HCT116 (cell line): ENCODE measurements at regions not wholly inside any gene's neighbourhood (a gene's known extent, or its start where the extent isn't known, plus 50 kb on each side); places are given as distances from the start of the nearest gene placed in this dataset.

Experiments used
- ATAC-seq: fragments of 200-7000 bp; cut with Tn5 transposase; 2 replicates; pipeline ENCODE4 v1.9.1; 2020; ENCODE audit warnings: mild to moderate bottlenecking, moderate library complexity
- BruUV-seq: library from RNA; stranded (reverse); fragments of 400-500 nt; replicated peaks from 2 replicates; lab custom pipeline; 2021; lab: Mats Ljungman, UMichigan
- CTCF ChIA-PET: fragments of 300-600 bp; sonication (Branson Sonifier 250); formaldehyde crosslinking; loops from one replicate; lab custom pipeline; 2021; ENCODE audit warnings: antibody characterized with exemption; lab: Charles Lee
- POLR2A ChIA-PET: fragments of 300-600, 350-600 bp; sonication (Branson Sonifier 250); formaldehyde crosslinking; loops from one replicate; lab custom pipeline; 2021; ENCODE audit warnings: antibody characterized with exemption; lab: Charles Lee
- RAD21 ChIA-PET, 2 experiments: fragments of 300-600 bp; sonication (Branson Sonifier 250); formaldehyde crosslinking; loops; one replicate each; lab custom pipeline; 2023; ENCODE audit warnings: low total read pairs in 2 of 2; ENCODE audit not compliant: uncharacterized antibody in 2 of 2, unreplicated experiment in 2 of 2, low non-redundant PET in 1 of 2; lab: Charles Lee
- DNase-seq: peaks from one replicate; pipeline ENCODE4 v3.0.0-alpha.2; 2010; ENCODE audit warnings: low read depth, low spot score
- H2AFZ ChIP-seq: fragments of 200-600 bp; shearing (Covaris generic), sonication (generic); 2 replicates; pipeline ENCODE4 v1.6.1; 2017; ENCODE audit warnings: low read depth, mixed run types, mixed read lengths, antibody characterized with exemption, low read length; ENCODE audit not compliant: poor library complexity, severe bottlenecking
- H3K27ac ChIP-seq: 2 replicates; pipeline ENCODE4 v1.5.1; 2012; ENCODE audit warnings: low read depth, low read length
- H3K27me3 ChIP-seq: fragments of 200-600 bp; sonication (generic); 2 replicates; pipeline ENCODE4 v1.6.1; 2016; ENCODE audit warnings: mixed run types, low read length, mixed read lengths; ENCODE audit not compliant: insufficient read depth
- H3K36me3 ChIP-seq, 2 experiments: fragments of 200-500 bp in 1 of 2; fragments of 200-600 bp in 1 of 2; sonication (Bioruptor generic) in 1 of 2; sonication (generic) in 1 of 2; 2 replicates each; pipeline versions ENCODE4 v1.5.1 to v1.6.1; 2014 to 2016; ENCODE audit warnings: low read length in 2 of 2, inconsistent platforms in 1 of 2, mixed read lengths in 1 of 2, mixed run types in 1 of 2; ENCODE audit not compliant: insufficient read depth in 2 of 2, control insufficient read depth in 1 of 2
- H3K4me1 ChIP-seq, 2 experiments: fragments of 200-600 bp in 1 of 2; sonication (generic) in 1 of 2; 2 replicates each; pipeline versions ENCODE4 v1.5.1 to v1.6.1; 2012 to 2017; ENCODE audit warnings: low read length in 2 of 2, inconsistent platforms in 1 of 2, mild to moderate bottlenecking in 1 of 2, mixed read lengths in 1 of 2, mixed run types in 1 of 2, moderate library complexity in 1 of 2; ENCODE audit not compliant: insufficient read depth in 2 of 2, control insufficient read depth in 1 of 2
- H3K4me2 ChIP-seq: fragments of 200-600 bp; sonication (generic); 2 replicates; pipeline ENCODE4 v1.6.1; 2017; ENCODE audit warnings: mixed run types, low read length, mixed read lengths
- H3K4me3 ChIP-seq, 2 experiments: fragments of 200-600 bp in 1 of 2; sonication (generic) in 1 of 2; replicated peaks in 1 of 2; 2 replicates each; pipeline ENCODE4 v1.5.1; 2011 to 2016; ENCODE audit warnings: low read length in 2 of 2, control low read depth in 1 of 2, low read depth in 1 of 2, mild to moderate bottlenecking in 1 of 2, mixed read lengths in 1 of 2, mixed run types in 1 of 2
- H3K79me2 ChIP-seq: fragments of 200-600 bp; sonication (generic); 2 replicates; pipeline ENCODE4 v1.6.1; 2017; ENCODE audit warnings: mild to moderate bottlenecking, mixed run types, low read length, moderate library complexity, mixed read lengths; ENCODE audit not compliant: insufficient read depth
- H3K9ac ChIP-seq: fragments of 200-600 bp; sonication (generic); 2 replicates; pipeline ENCODE4 v1.6.1; 2016; ENCODE audit warnings: low read length, mixed read lengths
- H3K9me2 ChIP-seq: fragments of 200-600 bp; sonication (generic), shearing (Covaris generic); 2 replicates; pipeline ENCODE4 v1.6.1; 2017; ENCODE audit warnings: mixed run types, mild to moderate bottlenecking, moderate library complexity; ENCODE audit not compliant: insufficient read depth
- H3K9me3 ChIP-seq, 2 experiments: fragments of 200-500 bp in 1 of 2; fragments of 200-600 bp in 1 of 2; sonication (Bioruptor generic) in 1 of 2; sonication (generic) in 1 of 2; 2 replicates each; pipeline ENCODE4 v1.6.1; 2014 to 2017; ENCODE audit warnings: low read length in 2 of 2, mixed read lengths in 2 of 2, inconsistent platforms in 1 of 2, low read depth in 1 of 2, mild to moderate bottlenecking in 1 of 2, mixed run types in 1 of 2, moderate library complexity in 1 of 2; ENCODE audit not compliant: control insufficient read depth in 1 of 2, insufficient read depth in 1 of 2
- H4K20me1 ChIP-seq: fragments of 200-600 bp; sonication (generic), shearing (Covaris generic); 2 replicates; pipeline ENCODE4 v1.6.1; 2017; ENCODE audit warnings: mixed run types, mild to moderate bottlenecking, moderate library complexity; ENCODE audit not compliant: insufficient read depth
- CBX3 ChIP-seq: IDR thresholded peaks from 2 replicates; pipeline ENCODE4 v1.6.1; 2012; ENCODE audit warnings: low read depth
- CEBPB ChIP-seq: IDR thresholded peaks from 2 replicates; pipeline ENCODE4 v1.6.1; 2012; ENCODE audit warnings: low read depth
- POLR2AphosphoS5 ChIP-seq: IDR thresholded peaks from 2 replicates; pipeline ENCODE4 v1.6.1; 2011; ENCODE audit warnings: mild to moderate bottlenecking, low read depth, low read length, moderate library complexity
- RAD21 ChIP-seq: IDR thresholded peaks from 2 replicates; pipeline ENCODE4 v1.6.1; 2012; ENCODE audit warnings: low read depth, mild to moderate bottlenecking
- SIN3A ChIP-seq: IDR thresholded peaks from 2 replicates; pipeline ENCODE4 v1.6.1; 2012; ENCODE audit warnings: low read depth
- SP1 ChIP-seq: IDR thresholded peaks from 2 replicates; pipeline ENCODE4 v1.6.1; 2012; ENCODE audit warnings: low read depth
- SRF ChIP-seq: IDR thresholded peaks from 2 replicates; pipeline ENCODE4 v1.6.1; 2012; ENCODE audit warnings: low read depth
- TCF7L2 ChIP-seq: IDR thresholded peaks from 2 replicates; pipeline ENCODE4 v1.7.0; 2011; ENCODE audit warnings: borderline replicate concordance, inconsistent platforms; ENCODE audit not compliant: insufficient read depth, insufficient read length; ENCODE audit errors: extremely low read depth
- ZFX ChIP-seq: fragments of 450-650 bp; IDR thresholded peaks from 2 replicates; pipeline ENCODE4 v1.6.1; 2017
- intact Hi-C: fragments of 100-400 bp; cut with micrococcal nuclease; formaldehyde crosslinking; loops from 2 replicates; pipeline ENCODE4 v1.10.0; 2022
- TF ChIP-seq, protein P1 (sequence below): IDR thresholded peaks from 2 replicates; pipeline ENCODE4 v1.6.1; 2012; ENCODE audit warnings: low read depth
- TF ChIP-seq, protein P2 (sequence below): IDR thresholded peaks from 2 replicates; pipeline ENCODE4 v1.6.1; 2011; ENCODE audit warnings: mild to moderate bottlenecking, low read length, moderate library complexity; ENCODE audit not compliant: insufficient replicate concordance; ENCODE audit errors: extremely low read depth

DNA sequence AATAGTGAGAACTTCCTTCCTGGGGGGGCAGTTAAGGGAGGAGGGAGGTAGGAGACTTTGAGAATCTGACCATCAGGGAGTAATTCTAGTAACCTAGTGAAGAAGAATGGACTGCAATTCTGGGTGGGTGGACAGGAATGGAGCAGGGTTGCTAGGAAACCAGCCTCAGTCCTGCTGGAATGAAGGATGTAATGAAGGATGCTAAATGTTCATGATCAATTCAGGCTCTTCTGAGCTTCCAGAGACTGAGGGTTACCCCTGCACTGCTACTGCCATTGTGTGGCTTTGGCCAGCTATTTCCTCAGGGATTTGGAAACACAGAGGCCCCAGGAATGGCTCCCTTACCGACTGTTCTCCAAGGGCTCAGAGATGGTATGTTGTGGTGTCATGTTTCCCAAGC is 116.4 kb downstream of the UTP18 start:
- no peak for TF ChIP-seq CBX3
- TF ChIP-seq, protein P1, sequence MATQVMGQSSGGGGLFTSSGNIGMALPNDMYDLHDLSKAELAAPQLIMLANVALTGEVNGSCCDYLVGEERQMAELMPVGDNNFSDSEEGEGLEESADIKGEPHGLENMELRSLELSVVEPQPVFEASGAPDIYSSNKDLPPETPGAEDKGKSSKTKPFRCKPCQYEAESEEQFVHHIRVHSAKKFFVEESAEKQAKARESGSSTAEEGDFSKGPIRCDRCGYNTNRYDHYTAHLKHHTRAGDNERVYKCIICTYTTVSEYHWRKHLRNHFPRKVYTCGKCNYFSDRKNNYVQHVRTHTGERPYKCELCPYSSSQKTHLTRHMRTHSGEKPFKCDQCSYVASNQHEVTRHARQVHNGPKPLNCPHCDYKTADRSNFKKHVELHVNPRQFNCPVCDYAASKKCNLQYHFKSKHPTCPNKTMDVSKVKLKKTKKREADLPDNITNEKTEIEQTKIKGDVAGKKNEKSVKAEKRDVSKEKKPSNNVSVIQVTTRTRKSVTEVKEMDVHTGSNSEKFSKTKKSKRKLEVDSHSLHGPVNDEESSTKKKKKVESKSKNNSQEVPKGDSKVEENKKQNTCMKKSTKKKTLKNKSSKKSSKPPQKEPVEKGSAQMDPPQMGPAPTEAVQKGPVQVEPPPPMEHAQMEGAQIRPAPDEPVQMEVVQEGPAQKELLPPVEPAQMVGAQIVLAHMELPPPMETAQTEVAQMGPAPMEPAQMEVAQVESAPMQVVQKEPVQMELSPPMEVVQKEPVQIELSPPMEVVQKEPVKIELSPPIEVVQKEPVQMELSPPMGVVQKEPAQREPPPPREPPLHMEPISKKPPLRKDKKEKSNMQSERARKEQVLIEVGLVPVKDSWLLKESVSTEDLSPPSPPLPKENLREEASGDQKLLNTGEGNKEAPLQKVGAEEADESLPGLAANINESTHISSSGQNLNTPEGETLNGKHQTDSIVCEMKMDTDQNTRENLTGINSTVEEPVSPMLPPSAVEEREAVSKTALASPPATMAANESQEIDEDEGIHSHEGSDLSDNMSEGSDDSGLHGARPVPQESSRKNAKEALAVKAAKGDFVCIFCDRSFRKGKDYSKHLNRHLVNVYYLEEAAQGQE: no peak
- TF ChIP-seq TCF7L2: no peak
- TF ChIP-seq, protein P2, sequence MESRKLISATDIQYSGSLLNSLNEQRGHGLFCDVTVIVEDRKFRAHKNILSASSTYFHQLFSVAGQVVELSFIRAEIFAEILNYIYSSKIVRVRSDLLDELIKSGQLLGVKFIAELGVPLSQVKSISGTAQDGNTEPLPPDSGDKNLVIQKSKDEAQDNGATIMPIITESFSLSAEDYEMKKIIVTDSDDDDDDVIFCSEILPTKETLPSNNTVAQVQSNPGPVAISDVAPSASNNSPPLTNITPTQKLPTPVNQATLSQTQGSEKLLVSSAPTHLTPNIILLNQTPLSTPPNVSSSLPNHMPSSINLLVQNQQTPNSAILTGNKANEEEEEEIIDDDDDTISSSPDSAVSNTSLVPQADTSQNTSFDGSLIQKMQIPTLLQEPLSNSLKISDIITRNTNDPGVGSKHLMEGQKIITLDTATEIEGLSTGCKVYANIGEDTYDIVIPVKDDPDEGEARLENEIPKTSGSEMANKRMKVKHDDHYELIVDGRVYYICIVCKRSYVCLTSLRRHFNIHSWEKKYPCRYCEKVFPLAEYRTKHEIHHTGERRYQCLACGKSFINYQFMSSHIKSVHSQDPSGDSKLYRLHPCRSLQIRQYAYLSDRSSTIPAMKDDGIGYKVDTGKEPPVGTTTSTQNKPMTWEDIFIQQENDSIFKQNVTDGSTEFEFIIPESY: no peak
- TF ChIP-seq SIN3A: no peak
- TF ChIP-seq RAD21: no peak
- no peak for TF ChIP-seq ZFX
- no peak for TF ChIP-seq CEBPB
- no peak for TF ChIP-seq POLR2AphosphoS5
- TF ChIP-seq SP1: no peak
- TF ChIP-seq SRF: no peak
- no TSS peak for BruUV-seq
- Histone ChIP-seq H3K9me2 (no peaks in the 10 kb centered on the region), H3K27me3 (no peaks in the 10 kb centered on the region), H3K9me3 (no peaks in the 10 kb centered on the region), H3K79me2 (no peaks in the 10 kb centered on the region), H3K27ac (no peak overlapping the region), H4K20me1 (no peaks in the 10 kb centered on the region), H3K9ac (no peak overlapping the region), H3K4me1 (peaks cover 0 to 12% of the 10 kb centered on the region in 2 experiments; a peak in 1 of 4 replicates), H3K36me3 (no peaks in the 10 kb centered on the region), H2AFZ (no peak overlapping the region), H3K4me3 (no peak overlapping the region), H3K4me2 (no peak overlapping the region)
- DNase-seq: no peak
- ChIA-PET CTCF (no interaction called here), RAD21 (no interaction called here), POLR2A (no interaction called here)
- intact Hi-C loops: no loop called here
- no peak for ATAC-seq
